ENCODE measurements at regions not wholly inside any gene's neighbourhood (a gene's known extent, or its start where the extent isn't known, plus 50 kb on each side); places are given as distances from the start of the nearest gene placed in this dataset.

- no peaks in the 10 kb centered on the region for H3K9me3 ChIP-seq (ENCODE audit: control insufficient read depth, insufficient read depth, low read depth, low read length)
- no peak overlapping the region for H3K27ac ChIP-seq (ENCODE audit: low read length)
- ATAC-seq (no peak), DNase-seq (ENCODE audit: low read depth, low spot score) (no peak)
- H3K4me3 ChIP-seq (ENCODE audit: low read depth in 2 of 2, low read length in 2 of 2), result no peak overlapping the region
- TF ChIP-seq CTCF (IDR thresholded peaks at IDR 0.05) (no peak), SIN3A (IDR thresholded peaks at IDR 0.05; ENCODE audit: borderline replicate concordance, insufficient read depth, low read depth, low read length) (no peak), TCF7L2 (IDR thresholded peaks at IDR 0.05; ENCODE audit: low read depth, low read length) (no peak), REST (IDR thresholded peaks at IDR 0.05; ENCODE audit: insufficient read depth in 1 of 2, low read depth in 2 of 2, low read length in 1 of 2) (no peak), POLR2AphosphoS5 (IDR thresholded peaks at IDR 0.05; ENCODE audit: low read depth, low read length) (no peak)
- CTCF ChIA-PET, result no interaction called here
- no peaks in the 10 kb centered on the region for H3K4me1 ChIP-seq (ENCODE audit: control insufficient read depth, insufficient read depth, low read length)
- intact Hi-C loops (cut with micrococcal nuclease; ENCODE audit: unreplicated experiment) (no loop called here), in situ Hi-C loops (cut with HindIII; ENCODE audit: low pct_unique_long_range_greater_than_20kb, low sequenced_read_pairs) (no loop called here)
- H3K27me3 ChIP-seq (ENCODE audit: control insufficient read depth, insufficient read depth, low read length), result no peaks in the 10 kb centered on the region
- POLR2A ChIA-PET, result no interaction called here
- H3K36me3 ChIP-seq (ENCODE audit: control insufficient read depth, insufficient read depth, low read length), result no peaks in the 10 kb centered on the region
- BruUV-seq (replicated peaks), result no TSS peak
Measured at GRCh38 chr12:24014915-24015832, 65.7 kb upstream of the SOX5 start.

- intact Hi-C loops (cut with micrococcal nuclease; ENCODE audit: unreplicated experiment) (no loop called here), in situ Hi-C loops (cut with HindIII; ENCODE audit: low pct_unique_long_range_greater_than_20kb, low sequenced_read_pairs) (no loop called here)
- no peak for ATAC-seq
- BruUV-seq (replicated peaks), result no TSS peak
- TF ChIP-seq CTCF (IDR thresholded peaks at IDR 0.05), result no peak
- TF ChIP-seq TCF7L2 (IDR thresholded peaks at IDR 0.05; ENCODE audit: low read depth, low read length), result no peak
- TF ChIP-seq REST (IDR thresholded peaks at IDR 0.05; ENCODE audit: insufficient read depth in 1 of 2, low read depth in 2 of 2, low read length in 1 of 2), result no peak
- TF ChIP-seq POLR2AphosphoS5 (IDR thresholded peaks at IDR 0.05; ENCODE audit: low read depth, low read length), result no peak
- no peak for TF ChIP-seq SIN3A (IDR thresholded peaks at IDR 0.05; ENCODE audit: borderline replicate concordance, insufficient read depth, low read depth, low read length)
- Histone ChIP-seq H3K9me3 (ENCODE audit: control insufficient read depth, insufficient read depth, low read depth, low read length) (no peaks in the 10 kb centered on the region), H3K27ac (ENCODE audit: low read length) (no peak overlapping the region), H3K4me3 (ENCODE audit: low read depth in 2 of 2, low read length in 2 of 2) (no peak overlapping the region), H3K36me3 (ENCODE audit: control insufficient read depth, insufficient read depth, low read length) (no peaks in the 10 kb centered on the region), H3K4me1 (ENCODE audit: control insufficient read depth, insufficient read depth, low read length) (no peaks in the 10 kb centered on the region), H3K27me3 (ENCODE audit: control insufficient read depth, insufficient read depth, low read length) (no peaks in the 10 kb centered on the region)
- POLR2A ChIA-PET, result no interaction called here
- no peak for DNase-seq (ENCODE audit: low read depth, low spot score)
- CTCF ChIA-PET, result no interaction called here
Measured at GRCh38 chr12:24014240-24014639, 64.8 kb upstream of the SOX5 start.

Data from Panc1 (cell line).